ENCODE measurements at regions not wholly inside any gene's neighbourhood (a gene's known extent, or its start where the extent isn't known, plus 50 kb on each side); places are given as distances from the start of the nearest gene placed in this dataset.

- ChIA-PET POLR2A (no interaction called here), CTCF (interaction anchor here (0.8 kb wide), 1 partner anchor 42 kb away, joined by 3 read pairs; no protein-coding TSS in a partner anchor)
- no peaks in the 10 kb centered on the region for H3K36me3 ChIP-seq (ENCODE audit: control insufficient read depth in 4 of 4, insufficient read depth in 4 of 4, low read length in 3 of 4)
- peaks cover 0 to 2% (median 0%) of the 10 kb centered on the region in 5 experiments for H3K27me3 ChIP-seq (replicated peaks in 2 of 5; ENCODE audit: control insufficient read depth in 4 of 5, insufficient read depth in 5 of 5, low read length in 4 of 5)
- H3K9me3 ChIP-seq (ENCODE audit: control extremely low read depth in 1 of 5, control insufficient read depth in 4 of 5, insufficient read depth in 2 of 5, low read depth in 1 of 5, low read length in 4 of 5): no peaks in the 10 kb centered on the region
- H3K4me3 ChIP-seq (ENCODE audit: control insufficient read depth in 1 of 7, extremely low read depth in 1 of 7, insufficient read depth in 4 of 7, low read depth in 2 of 7, low read length in 6 of 7): no peak overlapping the region
- no peaks in the 10 kb centered on the region for H3K4me1 ChIP-seq (ENCODE audit: control extremely low read depth in 1 of 4, control insufficient read depth in 4 of 4, insufficient read depth in 4 of 4, low read length in 3 of 4)
- H3K27ac ChIP-seq (ENCODE audit: insufficient read depth in 1 of 2, low read depth in 1 of 2, low read length in 2 of 2, poor library complexity in 1 of 2, severe bottlenecking in 2 of 2): no peak overlapping the region
- WGBS (ENCODE audit: insufficient coverage): no CpG with 5 or more reads among the region's 2 CpGs
- DNase-seq: no peak
Observed at GRCh38 chr10:33805831-33806230, 471.4 kb upstream of the NRP1 start.

DNA sequence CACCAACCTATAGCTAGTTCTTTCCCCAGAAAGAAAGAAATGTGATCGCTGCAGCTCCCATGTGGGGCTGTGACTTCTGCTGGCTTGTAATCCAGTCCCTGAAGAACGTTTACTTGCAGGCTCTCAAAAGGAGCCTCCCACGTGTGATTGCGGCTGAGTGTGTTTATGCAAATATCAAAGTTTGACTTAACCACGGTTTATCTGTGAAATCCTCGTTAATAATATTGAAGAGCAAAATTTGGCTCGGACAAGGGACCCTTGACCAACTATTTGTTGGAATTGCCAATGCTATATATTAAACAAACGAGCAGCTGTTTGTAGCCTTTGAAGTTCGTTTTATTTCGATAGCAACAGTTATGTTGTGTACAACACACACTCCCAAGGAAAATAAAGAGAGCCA, 470.1 kb upstream of the NRP1 start:
- Histone ChIP-seq H3K36me3 (ENCODE audit: control insufficient read depth in 4 of 4, insufficient read depth in 4 of 4, low read length in 3 of 4) (no peaks in the 10 kb centered on the region), H3K4me1 (ENCODE audit: control extremely low read depth in 1 of 4, control insufficient read depth in 4 of 4, insufficient read depth in 4 of 4, low read length in 3 of 4) (no peaks in the 10 kb centered on the region), H3K9me3 (ENCODE audit: control extremely low read depth in 1 of 5, control insufficient read depth in 4 of 5, insufficient read depth in 2 of 5, low read depth in 1 of 5, low read length in 4 of 5) (no peaks in the 10 kb centered on the region), H3K4me3 (ENCODE audit: control insufficient read depth in 1 of 7, extremely low read depth in 1 of 7, insufficient read depth in 4 of 7, low read depth in 2 of 7, low read length in 6 of 7) (no peak overlapping the region), H3K27me3 (replicated peaks in 2 of 5; ENCODE audit: control insufficient read depth in 4 of 5, insufficient read depth in 5 of 5, low read length in 4 of 5) (peaks cover 0 to 2% (median 0%) of the 10 kb centered on the region in 5 experiments), H3K27ac (ENCODE audit: insufficient read depth in 1 of 2, low read depth in 1 of 2, low read length in 2 of 2, poor library complexity in 1 of 2, severe bottlenecking in 2 of 2) (no peak overlapping the region)
- DNase-seq: no peak
- POLR2A ChIA-PET: no interaction called here
- CTCF ChIA-PET: no interaction called here
- WGBS (ENCODE audit: insufficient coverage): 92% methylated on average over 6 of the region's 10 CpGs

GRCh38 chr10:33803248-33803647, 468.8 kb upstream of the NRP1 start:
- no peaks in the 10 kb centered on the region for H3K36me3 ChIP-seq (ENCODE audit: control insufficient read depth in 4 of 4, insufficient read depth in 4 of 4, low read length in 3 of 4)
- ChIA-PET CTCF (no interaction called here), POLR2A (no interaction called here)
- no peak for DNase-seq
- no peaks in the 10 kb centered on the region for H3K4me1 ChIP-seq (ENCODE audit: control extremely low read depth in 1 of 4, control insufficient read depth in 4 of 4, insufficient read depth in 4 of 4, low read length in 3 of 4)
- no peak overlapping the region for H3K4me3 ChIP-seq (ENCODE audit: control insufficient read depth in 1 of 7, extremely low read depth in 1 of 7, insufficient read depth in 4 of 7, low read depth in 2 of 7, low read length in 6 of 7)
- H3K27me3 ChIP-seq (replicated peaks in 2 of 5; ENCODE audit: control insufficient read depth in 4 of 5, insufficient read depth in 5 of 5, low read length in 4 of 5): no peaks in the 10 kb centered on the region
- 100% methylated on average over 1 of the region's 3 CpGs for WGBS (ENCODE audit: insufficient coverage)
- no peaks in the 10 kb centered on the region for H3K9me3 ChIP-seq (ENCODE audit: control extremely low read depth in 1 of 5, control insufficient read depth in 4 of 5, insufficient read depth in 2 of 5, low read depth in 1 of 5, low read length in 4 of 5)
- H3K27ac ChIP-seq (ENCODE audit: insufficient read depth in 1 of 2, low read depth in 1 of 2, low read length in 2 of 2, poor library complexity in 1 of 2, severe bottlenecking in 2 of 2): no peak overlapping the region

GRCh38 chr10:33802566-33802965, 468.1 kb upstream of the NRP1 start:
- H3K27ac ChIP-seq (ENCODE audit: insufficient read depth in 1 of 2, low read depth in 1 of 2, low read length in 2 of 2, poor library complexity in 1 of 2, severe bottlenecking in 2 of 2): no peak overlapping the region
- H3K9me3 ChIP-seq (ENCODE audit: control extremely low read depth in 1 of 5, control insufficient read depth in 4 of 5, insufficient read depth in 2 of 5, low read depth in 1 of 5, low read length in 4 of 5): no peaks in the 10 kb centered on the region
- no peak for DNase-seq
- POLR2A ChIA-PET: no interaction called here
- no peaks in the 10 kb centered on the region for H3K36me3 ChIP-seq (ENCODE audit: control insufficient read depth in 4 of 4, insufficient read depth in 4 of 4, low read length in 3 of 4)
- H3K27me3 ChIP-seq (replicated peaks in 2 of 5; ENCODE audit: control insufficient read depth in 4 of 5, insufficient read depth in 5 of 5, low read length in 4 of 5): no peaks in the 10 kb centered on the region
- CTCF ChIA-PET: no interaction called here
- 100% methylated on average over 2 of the region's 4 CpGs for WGBS (ENCODE audit: insufficient coverage)
- no peaks in the 10 kb centered on the region for H3K4me1 ChIP-seq (ENCODE audit: control extremely low read depth in 1 of 4, control insufficient read depth in 4 of 4, insufficient read depth in 4 of 4, low read length in 3 of 4)
- H3K4me3 ChIP-seq (ENCODE audit: control insufficient read depth in 1 of 7, extremely low read depth in 1 of 7, insufficient read depth in 4 of 7, low read depth in 2 of 7, low read length in 6 of 7): no peak overlapping the region

GRCh38 chr10:33801705-33802104, 467.2 kb upstream of the NRP1 start:
- CTCF ChIA-PET: no interaction called here

GRCh38 chr10:33800986-33801385, 466.5 kb upstream of the NRP1 start:
- ChIA-PET POLR2A (no interaction called here), CTCF (no interaction called here)
- H3K4me3 ChIP-seq (ENCODE audit: control insufficient read depth in 1 of 7, extremely low read depth in 1 of 7, insufficient read depth in 4 of 7, low read depth in 2 of 7, low read length in 6 of 7): no peak overlapping the region

More at GRCh38 chr10:33801705-33802104, 467.2 kb upstream of the NRP1 start:
- WGBS (ENCODE audit: insufficient coverage): 100% methylated on average over 1 of the region's 2 CpGs
- H3K4me3 ChIP-seq (ENCODE audit: control insufficient read depth in 1 of 7, extremely low read depth in 1 of 7, insufficient read depth in 4 of 7, low read depth in 2 of 7, low read length in 6 of 7): no peak overlapping the region
- no peaks in the 10 kb centered on the region for H3K27me3 ChIP-seq (replicated peaks in 2 of 5; ENCODE audit: control insufficient read depth in 4 of 5, insufficient read depth in 5 of 5, low read length in 4 of 5)
- no peaks in the 10 kb centered on the region for H3K36me3 ChIP-seq (ENCODE audit: control insufficient read depth in 4 of 4, insufficient read depth in 4 of 4, low read length in 3 of 4)
- POLR2A ChIA-PET: no interaction called here
- no peak overlapping the region for H3K27ac ChIP-seq (ENCODE audit: insufficient read depth in 1 of 2, low read depth in 1 of 2, low read length in 2 of 2, poor library complexity in 1 of 2, severe bottlenecking in 2 of 2)
- no peak for DNase-seq
- no peaks in the 10 kb centered on the region for H3K9me3 ChIP-seq (ENCODE audit: control extremely low read depth in 1 of 5, control insufficient read depth in 4 of 5, insufficient read depth in 2 of 5, low read depth in 1 of 5, low read length in 4 of 5)
- no peaks in the 10 kb centered on the region for H3K4me1 ChIP-seq (ENCODE audit: control extremely low read depth in 1 of 4, control insufficient read depth in 4 of 4, insufficient read depth in 4 of 4, low read length in 3 of 4)

GRCh38 chr10:33800545-33800944, 466.1 kb upstream of the NRP1 start:
- CTCF ChIA-PET: no interaction called here
- POLR2A ChIA-PET: no interaction called here
- H3K4me3 ChIP-seq (ENCODE audit: control insufficient read depth in 1 of 7, extremely low read depth in 1 of 7, insufficient read depth in 4 of 7, low read depth in 2 of 7, low read length in 6 of 7): no peak overlapping the region
- H3K9me3 ChIP-seq (ENCODE audit: control extremely low read depth in 1 of 5, control insufficient read depth in 4 of 5, insufficient read depth in 2 of 5, low read depth in 1 of 5, low read length in 4 of 5): no peaks in the 10 kb centered on the region
- DNase-seq: no peak
- H3K27me3 ChIP-seq (replicated peaks in 2 of 5; ENCODE audit: control insufficient read depth in 4 of 5, insufficient read depth in 5 of 5, low read length in 4 of 5): no peaks in the 10 kb centered on the region
- 93% methylated on average over 3 of the region's 5 CpGs for WGBS (ENCODE audit: insufficient coverage)
- H3K4me1 ChIP-seq (ENCODE audit: control extremely low read depth in 1 of 4, control insufficient read depth in 4 of 4, insufficient read depth in 4 of 4, low read length in 3 of 4): no peaks in the 10 kb centered on the region
- H3K27ac ChIP-seq (ENCODE audit: insufficient read depth in 1 of 2, low read depth in 1 of 2, low read length in 2 of 2, poor library complexity in 1 of 2, severe bottlenecking in 2 of 2): no peak overlapping the region
- no peaks in the 10 kb centered on the region for H3K36me3 ChIP-seq (ENCODE audit: control insufficient read depth in 4 of 4, insufficient read depth in 4 of 4, low read length in 3 of 4)

More at GRCh38 chr10:33800986-33801385, 466.5 kb upstream of the NRP1 start:
- Histone ChIP-seq H3K36me3 (ENCODE audit: control insufficient read depth in 4 of 4, insufficient read depth in 4 of 4, low read length in 3 of 4) (no peaks in the 10 kb centered on the region), H3K9me3 (ENCODE audit: control extremely low read depth in 1 of 5, control insufficient read depth in 4 of 5, insufficient read depth in 2 of 5, low read depth in 1 of 5, low read length in 4 of 5) (no peaks in the 10 kb centered on the region), H3K4me1 (ENCODE audit: control extremely low read depth in 1 of 4, control insufficient read depth in 4 of 4, insufficient read depth in 4 of 4, low read length in 3 of 4) (no peaks in the 10 kb centered on the region), H3K27ac (ENCODE audit: insufficient read depth in 1 of 2, low read depth in 1 of 2, low read length in 2 of 2, poor library complexity in 1 of 2, severe bottlenecking in 2 of 2) (no peak overlapping the region), H3K27me3 (replicated peaks in 2 of 5; ENCODE audit: control insufficient read depth in 4 of 5, insufficient read depth in 5 of 5, low read length in 4 of 5) (no peaks in the 10 kb centered on the region)
- no peak for DNase-seq

Data from common myeloid progenitor, CD34-positive (primary cell).